Activated CD8-positive, alpha-beta T cell treated with anti-CD3 and anti-CD28 coated beads for 36 hours (primary cell): ENCODE measurements at regions not wholly inside any gene's neighbourhood (a gene's known extent, or its start where the extent isn't known, plus 50 kb on each side); places are given as distances from the start of the nearest gene placed in this dataset.

Source experiments
- ATAC-seq: fragments of 200-7000 bp; cut with Tn5 transposase; one replicate; pipeline ENCODE4 v1.10.0; 2021; ENCODE audit warnings: mild to moderate bottlenecking, moderate library complexity
- CTCF ChIA-PET: fragments of 350-600 bp; sonication (Branson Sonifier 250); formaldehyde crosslinking; loops from one replicate; lab custom pipeline; 2021; ENCODE audit warnings: antibody characterized with exemption; lab: Charles Lee
- POLR2A ChIA-PET: fragments of 350-600 bp; sonication (Branson Sonifier 250); formaldehyde crosslinking; loops from one replicate; lab custom pipeline; 2021; ENCODE audit warnings: antibody characterized with exemption; lab: Charles Lee
- DNase-seq: peaks from one replicate; pipeline ENCODE4 v3.0.0-alpha.2; 2020
- H3K27ac Mint-ChIP-seq: one replicate; pipeline ENCODE4 v1.8.0; 2021; ENCODE audit warnings: mild to moderate bottlenecking, mixed read lengths
- H3K27me3 Mint-ChIP-seq: one replicate; pipeline ENCODE4 v1.8.0; 2021; ENCODE audit warnings: mixed read lengths
- H3K36me3 Mint-ChIP-seq: one replicate; pipeline ENCODE4 v1.8.0; 2021; ENCODE audit warnings: low read depth, mixed read lengths
- H3K4me1 Mint-ChIP-seq: one replicate; pipeline ENCODE4 v1.8.0; 2021; ENCODE audit warnings: low read depth, mixed read lengths
- H3K4me3 Mint-ChIP-seq: one replicate; pipeline ENCODE4 v1.8.0; 2021; ENCODE audit warnings: mild to moderate bottlenecking, moderate library complexity, mixed read lengths
- H3K9me3 Mint-ChIP-seq: one replicate; pipeline ENCODE4 v1.8.0; 2021; ENCODE audit warnings: mixed read lengths
- CTCF ChIP-seq: fragments of 200-600 bp; IDR thresholded peaks from one replicate; pipeline ENCODE4 v1.8.0; 2022; ENCODE audit warnings: antibody characterized with exemption, mild to moderate bottlenecking
- intact Hi-C: fragments of 100-400 bp; cut with micrococcal nuclease; formaldehyde crosslinking; loops from one replicate; pipeline ENCODE4 v1.10.0; 2022

GRCh38 chr3:177440456-177441104 is 243.3 kb upstream of the TBL1XR1 start:
- Mint-ChIP-seq H3K36me3 (no peaks in the 10 kb centered on the region), H3K4me1 (no peaks in the 10 kb centered on the region), H3K4me3 (no peak overlapping the region), H3K9me3 (no peaks in the 10 kb centered on the region), H3K27ac (no peak overlapping the region), H3K27me3 (no peaks in the 10 kb centered on the region)
- CTCF ChIA-PET: no interaction called here
- intact Hi-C loops: no loop called here
- POLR2A ChIA-PET: interaction anchor here (1.0 kb wide), 1 partner anchor 8 kb away, joined by 4 read pairs; no protein-coding TSS in a partner anchor
- TF ChIP-seq CTCF: no peak
- DNase-seq (no peak), ATAC-seq (no peak)

GRCh38 chr3:177441276-177441812 is 244.1 kb upstream of the TBL1XR1 start:
- ChIA-PET POLR2A (interaction anchor here (1.0 kb wide), 1 partner anchor 8 kb away, joined by 4 read pairs; no protein-coding TSS in a partner anchor), CTCF (no interaction called here)
- Mint-ChIP-seq H3K36me3 (no peaks in the 10 kb centered on the region), H3K4me3 (no peak overlapping the region), H3K9me3 (no peaks in the 10 kb centered on the region), H3K4me1 (no peaks in the 10 kb centered on the region), H3K27me3 (no peaks in the 10 kb centered on the region), H3K27ac (no peak overlapping the region)
- no peak for TF ChIP-seq CTCF
- ATAC-seq (no peak), DNase-seq (no peak)
- intact Hi-C loops: no loop called here

GRCh38 chr3:177441813-177442646 is 244.7 kb upstream of the TBL1XR1 start:
- Mint-ChIP-seq H3K27me3 (no peaks in the 10 kb centered on the region), H3K9me3 (no peaks in the 10 kb centered on the region), H3K36me3 (no peaks in the 10 kb centered on the region), H3K4me3 (no peak overlapping the region), H3K27ac (no peak overlapping the region), H3K4me1 (no peaks in the 10 kb centered on the region)
- no peak for ATAC-seq
- intact Hi-C loops: no loop called here
- CTCF ChIA-PET: no interaction called here
- POLR2A ChIA-PET: interaction anchor here (1.0 kb wide), 1 partner anchor 9 kb away, joined by 4 read pairs; no protein-coding TSS in a partner anchor
- DNase-seq: no peak
- TF ChIP-seq CTCF: no peak

- intact Hi-C loops: no loop called here
- no peak overlapping the region for H3K4me3 Mint-ChIP-seq
- ChIA-PET CTCF (interaction anchor here (1.1 kb wide), 1 partner anchor 12 kb away, joined by 3 read pairs; no protein-coding TSS in a partner anchor), POLR2A (no interaction called here)
- H3K36me3 Mint-ChIP-seq: no peaks in the 10 kb centered on the region
- TF ChIP-seq CTCF: no peak
- H3K9me3 Mint-ChIP-seq: no peaks in the 10 kb centered on the region
- ATAC-seq (no peak), DNase-seq (no peak)
- H3K27ac Mint-ChIP-seq: no peak overlapping the region
- peaks cover 4% of the 10 kb centered on the region for H3K4me1 Mint-ChIP-seq
- no peaks in the 10 kb centered on the region for H3K27me3 Mint-ChIP-seq
These were observed 246.2 kb upstream of the TBL1XR1 start for GRCh38 chr3:177443469-177443868.
